ENCODE measurements at regions not wholly inside any gene's neighbourhood (a gene's known extent, or its start where the extent isn't known, plus 50 kb on each side); places are given as distances from the start of the nearest gene placed in this dataset.
A peak's percentile ranks its signal among the peaks of the same experiment; 100 is the strongest.

DNA sequence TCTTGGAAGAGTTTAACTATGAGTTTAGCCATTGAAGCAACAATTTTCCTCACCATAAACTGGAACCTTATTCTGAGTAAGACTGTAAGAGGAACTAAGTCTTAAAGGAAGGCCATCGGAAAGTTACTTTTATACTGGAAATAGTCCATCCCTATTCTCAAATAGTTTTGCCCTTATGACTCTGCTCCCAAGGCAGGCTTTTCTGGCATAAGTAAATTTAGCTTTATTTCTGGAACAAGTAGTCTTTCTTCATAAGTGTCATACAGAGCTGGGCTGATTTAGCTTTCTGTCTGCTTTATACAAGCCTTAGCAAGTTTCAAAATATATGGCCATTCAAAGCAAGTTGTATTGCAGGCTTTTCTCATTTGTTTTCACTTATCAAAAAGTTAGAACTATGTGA is 328.1 kb downstream of the HACE1 start:
- no peak for DNase-seq
- H3K27ac Mint-ChIP-seq: no peak overlapping the region
- no peaks in the 10 kb centered on the region for H3K27me3 Mint-ChIP-seq (ENCODE audit: insufficient read depth)
- H3K36me3 Mint-ChIP-seq (ENCODE audit: low read depth): no peaks in the 10 kb centered on the region
- Histone ChIP-seq H3K9me3 (ENCODE audit: control insufficient read depth, low read length) (no peaks in the 10 kb centered on the region), H3K27ac (ENCODE audit: low read depth, low read length) (no peak overlapping the region), H3K9ac (ENCODE audit: extremely low read depth, low read length, poor library complexity, severe bottlenecking) (no peak overlapping the region), H3K4me3 (ENCODE audit: low read length) (no peak overlapping the region), H3K27me3 (ENCODE audit: control insufficient read depth, insufficient read depth, low read length, poor library complexity, severe bottlenecking) (no peaks in the 10 kb centered on the region), H3K36me3 (ENCODE audit: control insufficient read depth, insufficient read depth, low read length) (no peaks in the 10 kb centered on the region), H3K4me1 (ENCODE audit: control insufficient read depth, insufficient read depth, low read length) (no peaks in the 10 kb centered on the region)
- no peak overlapping the region for H3K4me3 Mint-ChIP-seq
- 95 to 100% methylated on average over 1 of the region's 1 CpG for WGBS, 2 experiments (ENCODE audit: insufficient coverage in 1 of 2, insufficient read length in 1 of 2)
- TF ChIP-seq, protein P1, sequence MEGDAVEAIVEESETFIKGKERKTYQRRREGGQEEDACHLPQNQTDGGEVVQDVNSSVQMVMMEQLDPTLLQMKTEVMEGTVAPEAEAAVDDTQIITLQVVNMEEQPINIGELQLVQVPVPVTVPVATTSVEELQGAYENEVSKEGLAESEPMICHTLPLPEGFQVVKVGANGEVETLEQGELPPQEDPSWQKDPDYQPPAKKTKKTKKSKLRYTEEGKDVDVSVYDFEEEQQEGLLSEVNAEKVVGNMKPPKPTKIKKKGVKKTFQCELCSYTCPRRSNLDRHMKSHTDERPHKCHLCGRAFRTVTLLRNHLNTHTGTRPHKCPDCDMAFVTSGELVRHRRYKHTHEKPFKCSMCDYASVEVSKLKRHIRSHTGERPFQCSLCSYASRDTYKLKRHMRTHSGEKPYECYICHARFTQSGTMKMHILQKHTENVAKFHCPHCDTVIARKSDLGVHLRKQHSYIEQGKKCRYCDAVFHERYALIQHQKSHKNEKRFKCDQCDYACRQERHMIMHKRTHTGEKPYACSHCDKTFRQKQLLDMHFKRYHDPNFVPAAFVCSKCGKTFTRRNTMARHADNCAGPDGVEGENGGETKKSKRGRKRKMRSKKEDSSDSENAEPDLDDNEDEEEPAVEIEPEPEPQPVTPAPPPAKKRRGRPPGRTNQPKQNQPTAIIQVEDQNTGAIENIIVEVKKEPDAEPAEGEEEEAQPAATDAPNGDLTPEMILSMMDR (conservative IDR thresholded peaks at IDR 0.05): no peak
- no peaks in the 10 kb centered on the region for H3K9me3 Mint-ChIP-seq
- H3K4me1 Mint-ChIP-seq: peaks cover 6% of the 10 kb centered on the region

DNA sequence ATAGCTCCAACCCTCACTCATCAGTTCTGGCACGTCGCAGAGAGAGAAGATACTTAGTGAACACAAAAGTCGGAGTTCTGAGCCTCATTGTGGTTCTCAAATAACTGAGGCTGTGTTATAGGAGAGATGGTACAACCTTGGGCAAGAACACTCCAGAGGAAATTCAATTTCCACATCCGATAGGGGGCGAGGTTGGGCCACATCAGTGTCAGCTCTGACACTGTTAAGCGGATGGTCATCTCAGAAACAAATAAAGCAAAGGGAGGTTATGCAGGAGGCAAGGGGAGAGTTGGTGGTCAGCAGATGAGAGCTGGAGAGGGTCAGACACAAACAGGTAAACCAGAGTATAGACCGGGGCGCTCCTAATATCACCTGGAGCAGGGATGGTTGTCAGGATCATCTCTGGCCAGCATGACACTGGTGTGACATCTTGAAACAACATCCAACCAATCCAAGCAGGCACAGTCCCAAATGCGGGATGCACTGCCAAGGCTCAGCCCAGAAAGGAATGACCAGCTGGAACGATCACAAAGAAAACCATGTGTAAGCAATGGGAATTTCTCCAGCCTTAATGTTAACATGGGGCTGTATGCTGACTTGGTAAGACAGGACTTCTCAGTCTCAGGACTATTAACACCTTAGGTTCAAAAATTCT is 331.8 kb downstream of the HACE1 start:
- H3K27me3 ChIP-seq (ENCODE audit: control insufficient read depth, insufficient read depth, low read length, poor library complexity, severe bottlenecking): no peaks in the 10 kb centered on the region
- H3K4me3 ChIP-seq (ENCODE audit: low read length): no peak overlapping the region
- Mint-ChIP-seq H3K4me1 (peaks cover 10% of the 10 kb centered on the region), H3K27ac (no peak overlapping the region), H3K4me3 (no peak overlapping the region), H3K27me3 (ENCODE audit: insufficient read depth) (no peaks in the 10 kb centered on the region), H3K36me3 (ENCODE audit: low read depth) (no peaks in the 10 kb centered on the region), H3K9me3 (no peaks in the 10 kb centered on the region)
- H3K9me3 ChIP-seq (ENCODE audit: control insufficient read depth, low read length): no peaks in the 10 kb centered on the region
- H3K9ac ChIP-seq (ENCODE audit: extremely low read depth, low read length, poor library complexity, severe bottlenecking): no peak overlapping the region
- TF ChIP-seq, protein P1 (conservative IDR thresholded peaks at IDR 0.05): peak; percentile 79
- 62 to 72% methylated on average over 4 to 10 of the region's 10 CpGs for WGBS, 2 experiments (ENCODE audit: insufficient coverage in 1 of 2, insufficient read length in 1 of 2)
- H3K4me1 ChIP-seq (ENCODE audit: control insufficient read depth, insufficient read depth, low read length): no peaks in the 10 kb centered on the region
- peak; percentile 89 for DNase-seq
- H3K36me3 ChIP-seq (ENCODE audit: control insufficient read depth, insufficient read depth, low read length): no peaks in the 10 kb centered on the region
- no peak overlapping the region for H3K27ac ChIP-seq (ENCODE audit: low read depth, low read length)

GRCh38 chr6:104527311-104527710 is 332.4 kb downstream of the HACE1 start:
- Mint-ChIP-seq H3K4me1 (peaks cover 10% of the 10 kb centered on the region), H3K27me3 (ENCODE audit: insufficient read depth) (no peaks in the 10 kb centered on the region), H3K36me3 (ENCODE audit: low read depth) (no peaks in the 10 kb centered on the region), H3K4me3 (no peak overlapping the region), H3K9me3 (no peaks in the 10 kb centered on the region), H3K27ac (no peak overlapping the region)
- WGBS, 2 experiments (ENCODE audit: insufficient coverage in 1 of 2, insufficient read length in 1 of 2): 86 to 87% methylated on average over 6 to 7 of the region's 7 CpGs
- DNase-seq: no peak
- Histone ChIP-seq H3K4me3 (ENCODE audit: low read length) (no peak overlapping the region), H3K9ac (ENCODE audit: extremely low read depth, low read length, poor library complexity, severe bottlenecking) (no peak overlapping the region), H3K27ac (ENCODE audit: low read depth, low read length) (no peak overlapping the region), H3K27me3 (ENCODE audit: control insufficient read depth, insufficient read depth, low read length, poor library complexity, severe bottlenecking) (no peaks in the 10 kb centered on the region), H3K9me3 (ENCODE audit: control insufficient read depth, low read length) (no peaks in the 10 kb centered on the region), H3K4me1 (ENCODE audit: control insufficient read depth, insufficient read depth, low read length) (no peaks in the 10 kb centered on the region), H3K36me3 (ENCODE audit: control insufficient read depth, insufficient read depth, low read length) (no peaks in the 10 kb centered on the region)
- TF ChIP-seq, protein P1 (conservative IDR thresholded peaks at IDR 0.05): no peak
